ENCODE measurements at regions not wholly inside any gene's neighbourhood (a gene's known extent, or its start where the extent isn't known, plus 50 kb on each side); places are given as distances from the start of the nearest gene placed in this dataset.

DNA sequence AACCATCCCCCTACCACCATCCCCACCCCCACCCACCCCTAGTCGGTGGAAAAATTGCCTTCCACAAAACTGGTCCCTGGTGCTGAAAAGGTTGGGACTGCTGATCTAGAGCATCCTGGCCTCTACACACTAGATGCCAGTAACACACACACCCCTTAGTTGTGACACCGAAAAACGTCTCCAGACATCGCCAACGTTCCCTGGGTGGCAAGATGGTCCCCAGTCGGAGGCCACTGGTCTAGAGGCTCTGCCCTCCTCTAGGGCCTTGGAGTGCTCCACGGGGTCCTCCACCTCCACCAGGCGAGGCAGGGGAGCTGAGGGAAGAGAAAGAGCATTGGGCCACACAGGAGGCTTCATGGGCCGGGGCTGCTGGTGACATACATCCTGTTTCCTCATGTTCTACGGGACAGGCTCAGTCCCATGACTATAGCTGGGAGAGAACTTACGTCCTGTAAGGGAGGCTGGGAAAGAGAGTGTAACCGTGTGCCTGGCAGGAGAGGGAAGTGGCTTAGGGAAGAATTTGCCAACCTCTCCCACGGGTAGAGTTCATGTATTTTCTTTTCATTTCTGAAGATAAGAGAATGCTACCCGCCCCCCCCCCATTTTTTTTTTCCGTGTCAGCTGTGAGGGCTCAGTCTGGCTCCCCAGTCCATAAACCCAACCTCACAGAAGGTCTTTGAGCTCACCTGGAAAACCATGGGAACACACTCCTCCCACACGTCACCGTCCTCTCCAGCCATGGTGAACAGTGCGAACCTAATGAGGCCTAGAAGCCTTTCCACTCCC lies 132.7 kb upstream of the MYCN start:
- intact Hi-C loops (cut with DNase I) = no loop called here
- ATAC-seq (no peak), DNase-seq (ENCODE audit: missing footprints) (no peak)

DNA sequence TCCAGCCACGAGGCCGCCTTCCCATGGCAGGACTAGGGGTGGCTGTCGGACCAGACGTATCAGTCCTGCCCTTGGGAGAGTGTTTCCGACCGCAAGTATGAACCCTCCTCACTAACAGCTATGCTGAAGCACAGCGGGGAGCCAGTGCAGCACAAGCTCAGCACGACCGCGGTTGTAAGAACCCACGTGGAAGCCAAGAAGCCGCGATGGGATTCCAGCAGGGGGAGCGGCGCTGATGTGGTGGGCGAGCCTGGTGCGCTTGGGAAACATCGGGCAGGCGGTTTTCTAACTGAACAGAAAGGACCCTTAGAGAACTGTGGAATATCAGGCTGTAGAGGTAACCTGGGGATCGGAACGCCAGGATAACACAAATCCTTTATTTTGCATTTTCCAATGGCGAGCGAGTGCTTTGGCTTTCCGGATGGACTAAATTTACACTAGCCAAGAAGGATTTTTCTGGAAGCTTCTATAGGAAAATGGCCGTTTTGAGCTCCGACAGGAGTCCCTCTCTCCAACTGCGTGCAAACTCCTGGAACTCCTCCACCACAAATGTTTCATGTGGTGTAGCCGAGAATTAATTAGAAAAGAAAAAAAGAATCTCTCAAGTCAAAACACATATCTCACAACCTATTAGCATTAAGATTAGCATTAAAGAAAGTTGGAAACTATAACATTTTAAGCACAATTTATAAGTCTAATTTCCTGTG lies 132.0 kb upstream of the MYCN start:
- ATAC-seq (no peak), DNase-seq (ENCODE audit: missing footprints) (no peak)
- intact Hi-C loops (cut with DNase I) = no loop called here

DNA sequence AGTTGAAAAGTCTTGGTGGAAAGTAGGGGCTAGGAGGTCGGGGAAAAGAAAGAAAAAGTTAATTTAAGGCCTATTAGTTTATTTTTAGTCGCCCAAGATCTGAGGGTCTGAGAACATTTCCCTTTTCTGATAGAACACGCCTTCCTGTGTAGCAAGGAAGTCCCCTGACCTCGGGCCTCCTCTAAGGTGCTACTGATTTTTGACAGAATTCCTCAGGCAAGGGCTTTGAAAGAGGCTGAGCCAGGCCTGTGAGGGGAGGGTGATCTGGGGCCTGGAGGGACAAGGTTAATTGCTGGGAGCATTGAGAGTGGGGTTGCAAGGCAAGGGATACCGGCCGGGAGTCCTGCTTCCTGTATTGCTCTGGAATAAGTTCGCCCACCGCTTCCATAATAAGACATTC lies 131.4 kb upstream of the MYCN start:
- no peak for ATAC-seq

DNA sequence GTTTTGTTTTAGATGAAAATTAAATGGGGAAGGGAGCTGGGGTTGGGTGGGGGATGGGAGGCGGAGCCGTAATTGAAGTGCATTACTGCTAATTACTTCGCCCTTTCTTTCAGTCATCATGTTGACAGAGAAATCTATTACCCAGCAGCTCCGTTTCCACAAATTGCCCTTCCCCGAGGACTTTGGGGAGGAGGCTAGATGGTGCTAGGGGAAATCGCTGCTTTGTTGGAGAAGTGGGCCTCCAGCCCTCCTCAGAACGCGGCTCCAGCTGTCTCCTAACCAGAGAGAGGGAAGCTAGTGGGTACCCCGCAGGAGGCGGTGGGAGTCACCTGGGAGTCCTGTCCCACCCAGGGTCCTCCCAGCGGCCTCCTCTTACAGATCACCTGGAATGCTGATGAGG lies 130.9 kb upstream of the MYCN start:
- DNase-seq (ENCODE audit: missing footprints) (no peak), ATAC-seq (no peak)
- intact Hi-C loops (cut with DNase I) = no loop called here

More for the DNA sequence above, 131.4 kb upstream of the MYCN start:
- DNase-seq (ENCODE audit: missing footprints) = no peak
- intact Hi-C loops (cut with DNase I) = no loop called here

DNA sequence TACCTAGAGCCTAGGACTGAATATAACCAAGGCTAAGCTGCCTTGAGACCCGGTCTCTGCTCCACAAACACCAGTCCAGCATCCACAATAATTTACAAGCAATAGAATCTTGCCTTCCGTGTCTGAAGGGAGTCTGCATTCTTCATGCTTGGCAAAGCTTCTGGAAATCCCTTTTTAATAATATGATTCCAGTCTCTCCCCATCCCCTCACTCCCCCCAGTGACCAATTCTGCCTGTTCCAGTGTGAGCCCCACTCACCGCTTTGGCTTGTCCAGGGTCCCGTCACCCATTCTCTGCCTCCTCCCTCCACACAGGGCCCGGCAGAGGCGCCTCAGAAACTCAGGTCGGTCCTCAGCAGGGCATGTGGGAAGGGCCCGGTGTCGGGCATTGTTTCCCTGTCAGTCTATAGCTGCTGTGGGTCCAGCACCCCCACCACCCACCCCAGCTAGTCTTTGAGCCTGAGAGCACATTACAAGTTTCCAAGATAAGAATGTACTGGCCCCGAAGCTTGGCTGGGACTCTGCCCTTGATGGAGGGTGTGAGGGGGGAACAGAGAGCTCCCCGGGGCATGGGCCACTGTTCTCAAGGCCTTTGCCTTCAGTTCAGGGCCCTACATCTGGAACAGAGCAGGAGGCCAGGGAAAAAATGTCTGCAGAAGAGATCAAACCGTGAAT lies 129.7 kb upstream of the MYCN start:
- DNase-seq (ENCODE audit: missing footprints) (no peak), ATAC-seq (peak; percentile 47)
- intact Hi-C loops (cut with DNase I) = no loop called here

DNA sequence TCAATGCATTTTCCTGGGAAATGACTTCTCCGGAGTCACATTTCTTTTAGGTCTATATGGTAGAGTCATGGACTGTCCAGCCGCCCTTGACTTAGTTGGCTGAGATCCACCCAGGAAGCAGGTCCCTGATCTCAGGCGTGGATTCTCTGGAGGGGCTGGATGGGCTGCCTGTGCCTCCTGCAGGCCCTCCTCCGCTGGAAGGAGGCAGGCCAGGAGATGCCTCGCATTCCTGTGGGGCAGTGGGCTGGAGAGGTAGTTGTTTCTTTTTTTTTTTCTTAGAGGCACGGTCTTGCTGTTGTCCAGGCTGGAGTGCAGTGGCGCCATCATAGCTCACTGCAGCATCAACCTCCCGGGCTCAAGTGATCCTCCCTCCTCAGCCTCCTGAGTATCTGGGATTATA lies 129.0 kb upstream of the MYCN start:
- no peak for ATAC-seq
- intact Hi-C loops (cut with DNase I) = no loop called here
- DNase-seq (ENCODE audit: missing footprints) = no peak

DNA sequence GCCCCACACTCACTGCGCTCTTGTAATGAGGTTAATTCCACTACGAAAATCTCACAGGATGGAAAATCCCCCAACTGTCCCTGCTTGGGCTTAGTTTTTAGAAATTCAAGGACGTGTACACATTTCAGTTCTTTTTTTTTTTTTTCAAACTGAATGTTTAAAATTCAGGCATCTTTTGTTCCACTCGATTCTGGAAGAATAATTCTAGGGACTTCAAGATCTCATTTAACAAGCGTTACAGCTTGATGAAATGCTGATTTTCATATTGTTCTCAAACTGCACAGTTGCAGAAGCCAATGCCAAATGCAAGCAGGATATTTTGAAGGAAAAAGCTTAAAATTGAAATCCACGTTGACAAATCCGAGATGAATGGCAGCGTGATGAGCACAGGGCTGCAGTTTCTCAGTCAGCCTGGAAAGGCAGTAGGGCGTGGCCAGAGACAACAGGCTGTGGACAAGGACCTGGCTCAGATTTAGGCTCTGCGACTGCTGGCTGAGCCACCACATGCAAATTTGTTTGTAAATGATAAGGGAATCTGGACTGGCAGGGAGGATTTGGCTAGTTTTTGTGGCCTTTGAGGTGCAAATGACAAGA lies 128.1 kb upstream of the MYCN start:
- DNase-seq (ENCODE audit: missing footprints) (no peak), ATAC-seq (no peak)
- intact Hi-C loops (cut with DNase I) = no loop called here

DNA sequence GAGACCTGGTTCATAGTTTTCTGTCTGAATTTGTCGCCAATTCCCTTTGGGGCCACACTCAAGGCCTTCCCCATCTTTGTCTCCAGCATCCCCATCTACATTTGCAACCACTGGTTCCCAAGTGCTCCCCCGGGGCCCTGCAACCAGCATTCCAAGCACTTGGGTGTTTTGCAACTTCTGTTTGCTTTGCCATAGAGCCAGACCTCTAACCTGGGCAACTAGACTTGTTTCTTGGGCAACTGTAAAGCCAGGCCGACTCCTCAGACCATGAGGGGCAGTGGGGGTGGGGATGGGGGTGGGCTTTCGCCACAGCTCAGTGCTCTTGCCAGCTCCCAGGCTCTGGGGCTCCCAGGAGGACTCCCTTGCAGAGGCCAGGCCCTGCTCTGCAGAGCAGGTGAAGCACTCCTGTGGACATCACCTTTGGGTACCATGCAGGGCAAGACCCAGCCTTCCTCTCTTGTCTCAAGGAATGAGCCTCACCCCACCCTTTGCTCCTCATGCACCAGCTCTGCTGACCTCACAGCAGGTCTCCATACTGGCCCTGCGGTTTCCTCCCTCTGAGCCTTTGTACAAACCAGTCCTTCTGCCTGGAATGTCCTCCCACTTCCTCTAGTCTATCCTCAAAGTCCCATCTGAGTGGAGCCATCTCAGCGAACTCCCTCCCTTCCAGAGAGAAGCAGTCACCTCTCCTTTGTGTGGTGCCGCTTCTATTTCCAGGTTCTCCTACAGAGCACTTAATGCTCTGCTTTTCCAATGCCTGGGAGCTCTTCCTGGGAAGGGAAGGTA lies 126.7 kb upstream of the MYCN start:
- ATAC-seq (no peak), DNase-seq (ENCODE audit: missing footprints) (no peak)
- intact Hi-C loops (cut with DNase I) = no loop called here

DNA sequence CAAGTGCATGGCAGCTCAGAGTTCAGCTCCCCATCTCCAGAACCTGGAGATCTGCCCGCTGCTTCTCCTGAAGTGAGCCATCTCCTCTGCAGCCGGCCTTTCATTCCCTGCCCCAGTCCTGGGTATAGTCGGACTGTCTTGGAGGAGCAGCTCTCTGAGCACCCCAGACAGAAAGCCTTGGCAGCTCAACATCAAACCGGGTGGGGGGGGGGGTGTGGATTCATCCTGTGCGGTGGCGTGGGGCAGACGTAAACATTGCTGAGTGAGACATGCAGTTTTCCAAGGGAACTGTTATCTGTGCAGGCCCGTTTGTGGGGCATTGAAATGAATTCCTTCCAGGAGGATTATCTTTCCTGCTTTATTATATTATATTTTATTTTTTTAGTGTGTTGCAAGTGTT lies 125.9 kb upstream of the MYCN start:
- no peak for DNase-seq (ENCODE audit: missing footprints)
- intact Hi-C loops (cut with DNase I) = no loop called here
- no peak for ATAC-seq

DNA sequence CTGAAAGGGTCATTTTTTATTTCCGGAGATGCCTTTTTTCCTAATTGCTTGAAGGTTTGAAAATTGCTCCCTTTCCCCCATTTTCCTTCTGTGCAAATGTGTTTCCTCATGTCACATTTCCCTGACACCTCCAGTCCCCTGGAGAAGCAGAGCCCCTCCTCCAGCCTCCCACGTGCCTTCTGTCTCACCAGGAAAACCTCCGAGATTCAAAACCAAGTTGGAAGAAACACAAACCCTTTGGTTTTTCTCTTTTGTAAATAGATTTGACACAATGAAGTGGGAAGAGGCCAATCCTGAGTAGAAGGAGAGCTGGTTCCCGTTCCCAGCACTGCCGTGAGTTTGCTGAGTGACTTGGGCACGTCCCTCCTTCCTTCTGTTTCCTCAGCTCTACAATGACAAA lies 125.4 kb upstream of the MYCN start:
- DNase-seq (ENCODE audit: missing footprints) = no peak
- ATAC-seq = no peak
- intact Hi-C loops (cut with DNase I) = no loop called here

DNA sequence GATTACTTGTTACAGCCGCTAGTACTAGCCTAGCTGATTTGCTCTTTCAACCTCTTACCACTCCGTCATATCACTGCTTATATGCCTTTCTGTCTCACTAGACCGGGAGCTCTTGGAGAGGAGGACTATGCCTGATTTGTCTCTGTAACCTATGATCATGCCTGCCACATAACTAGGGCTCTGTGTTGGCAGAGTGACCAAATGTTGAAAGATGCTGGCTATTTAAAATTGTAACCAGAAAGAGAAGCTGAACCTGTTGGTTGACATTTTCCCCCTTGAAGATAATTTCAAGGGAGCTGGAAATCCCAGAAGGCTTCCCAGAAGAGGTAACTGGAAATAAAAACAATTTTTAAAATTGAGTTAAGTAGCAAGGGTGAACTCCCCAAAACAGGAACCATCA lies 124.1 kb upstream of the MYCN start:
- ATAC-seq = no peak
- intact Hi-C loops (cut with DNase I) = no loop called here
- DNase-seq (ENCODE audit: missing footprints) = no peak

DNA sequence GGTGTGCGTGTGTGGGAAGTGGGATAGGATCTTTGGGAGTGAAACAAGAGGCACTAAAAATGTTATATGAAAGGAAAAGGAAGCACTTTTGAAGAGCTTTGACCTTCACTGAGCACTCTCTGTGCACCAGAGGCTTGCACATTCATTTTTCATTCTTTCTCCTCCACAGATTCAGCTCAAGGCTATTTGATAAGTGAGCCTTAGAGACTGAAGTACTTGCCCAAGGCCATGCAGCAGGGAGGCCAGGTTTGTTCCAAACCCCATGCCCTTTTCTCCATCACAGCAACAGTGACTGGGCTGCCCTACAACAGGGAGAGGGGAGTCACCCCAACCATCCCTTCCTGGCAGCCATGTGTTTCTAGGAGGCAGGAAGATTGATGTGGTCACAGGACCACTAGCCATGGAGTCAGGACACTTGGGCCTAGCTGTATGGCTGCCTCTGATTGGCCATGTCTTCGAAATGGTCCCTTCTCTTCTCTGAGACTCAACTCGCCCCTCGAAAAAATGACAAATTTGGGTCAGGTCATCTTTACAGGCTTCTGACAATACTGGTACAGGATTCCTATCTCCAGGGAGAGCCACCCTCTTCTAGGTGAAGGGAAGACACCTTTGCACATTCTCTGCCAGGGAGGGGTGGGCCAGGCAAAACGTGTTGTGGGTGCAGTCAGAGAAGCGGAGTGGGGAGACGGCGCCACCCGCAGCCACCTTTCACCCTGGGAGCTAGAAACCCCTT lies 123.5 kb upstream of the MYCN start:
- DNase-seq (ENCODE audit: missing footprints) = no peak
- ATAC-seq = no peak
- intact Hi-C loops (cut with DNase I) = no loop called here

DNA sequence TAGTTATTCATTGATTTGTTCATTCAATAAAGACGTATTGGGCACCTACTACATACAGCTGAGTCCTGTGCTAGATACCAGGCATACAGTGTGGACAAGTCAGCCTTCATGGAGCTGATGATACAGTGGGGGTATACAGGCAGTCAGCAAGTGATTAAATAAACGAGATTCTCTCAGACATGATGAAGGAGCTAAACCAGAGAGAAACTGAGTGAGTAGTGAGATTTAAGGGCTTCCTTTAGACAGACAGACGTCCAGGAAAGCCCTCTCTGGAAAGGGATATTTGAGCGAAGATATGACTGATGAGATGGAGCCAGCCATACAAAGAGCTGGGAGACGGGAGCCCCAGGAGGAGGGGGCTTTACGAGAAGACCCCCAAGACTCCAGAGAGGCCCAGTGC lies 122.6 kb upstream of the MYCN start:
- ATAC-seq (no peak), DNase-seq (ENCODE audit: missing footprints) (no peak)
- intact Hi-C loops (cut with DNase I) = no loop called here

DNA sequence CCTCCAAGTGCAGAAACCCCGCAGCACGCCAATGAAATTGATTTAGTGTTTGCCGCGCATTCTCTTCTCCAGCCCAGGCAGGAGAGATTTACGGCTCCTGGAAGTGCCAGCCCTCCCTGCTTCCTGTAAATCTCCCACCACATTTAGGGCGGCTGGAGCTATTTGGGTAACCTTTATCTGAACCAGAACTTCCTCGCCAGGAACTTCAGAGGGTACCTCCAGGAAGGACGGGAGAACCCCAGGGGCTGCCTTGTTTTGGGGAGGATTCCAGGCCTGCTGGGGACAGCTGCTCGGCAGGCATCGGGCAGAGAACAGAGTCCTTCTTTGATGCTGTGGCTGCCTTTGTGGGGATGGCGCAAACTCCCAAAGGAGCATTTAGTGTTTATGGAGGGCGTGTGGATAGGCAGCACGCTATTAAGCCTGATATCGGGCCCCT lies 122.0 kb upstream of the MYCN start:
- intact Hi-C loops (cut with DNase I) = no loop called here
- ATAC-seq (no peak), DNase-seq (ENCODE audit: missing footprints) (no peak)

DNA sequence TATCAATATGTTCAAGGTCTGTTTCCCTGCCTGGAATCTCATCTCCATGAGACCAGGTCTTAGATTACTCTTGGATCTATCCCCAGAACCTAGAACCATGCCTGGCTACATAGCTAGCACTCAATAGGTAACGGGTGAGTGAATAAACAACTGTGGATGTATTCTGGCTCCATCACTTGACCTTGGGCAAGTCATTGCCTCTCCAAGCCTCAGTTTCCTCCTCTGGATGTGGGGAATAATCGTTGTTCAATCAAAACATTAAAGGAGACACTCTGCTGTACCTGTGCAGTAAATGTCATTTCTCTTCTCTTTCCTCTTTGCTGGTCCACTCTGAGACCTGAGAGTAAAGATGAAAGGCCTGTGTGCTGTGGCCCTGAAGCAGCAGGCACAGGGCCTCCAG lies 121.5 kb upstream of the MYCN start:
- ATAC-seq (no peak), DNase-seq (ENCODE audit: missing footprints) (no peak)
- intact Hi-C loops (cut with DNase I) = no loop called here

DNA sequence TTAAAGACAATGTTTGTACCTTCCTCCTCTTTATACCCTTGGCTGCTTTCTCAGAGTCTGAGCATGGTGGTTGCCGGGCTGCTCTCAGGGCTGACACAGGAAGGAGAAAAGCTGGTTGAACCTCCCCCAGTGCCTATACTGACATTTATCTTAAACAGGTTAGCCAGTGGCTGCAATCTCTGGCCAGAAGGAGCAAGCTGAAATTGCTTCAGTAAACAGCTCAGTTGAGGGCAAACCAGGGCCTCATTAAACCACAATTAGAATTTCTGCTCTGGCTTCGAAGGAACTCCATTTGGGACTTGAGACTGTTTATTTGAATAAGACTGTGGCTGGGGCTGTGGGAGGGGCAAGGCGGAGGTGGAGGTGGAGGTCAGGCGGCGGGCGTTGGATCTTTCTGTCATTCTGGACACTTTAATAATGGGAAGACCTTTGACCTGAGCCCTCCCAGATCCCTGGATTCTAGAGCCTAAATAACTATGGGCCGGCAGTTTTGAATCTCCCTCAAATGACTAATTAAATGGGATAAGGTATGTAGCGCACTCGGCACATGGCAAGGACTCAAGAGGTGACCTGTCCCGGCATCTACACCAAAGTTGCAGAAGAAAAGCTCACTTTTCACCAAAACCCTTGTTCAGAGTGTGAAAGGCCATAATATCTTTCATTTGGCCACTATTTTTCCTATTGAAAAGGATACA lies 120.6 kb upstream of the MYCN start:
- ATAC-seq (no peak), DNase-seq (ENCODE audit: missing footprints) (no peak)
- intact Hi-C loops (cut with DNase I) = no loop called here

DNA sequence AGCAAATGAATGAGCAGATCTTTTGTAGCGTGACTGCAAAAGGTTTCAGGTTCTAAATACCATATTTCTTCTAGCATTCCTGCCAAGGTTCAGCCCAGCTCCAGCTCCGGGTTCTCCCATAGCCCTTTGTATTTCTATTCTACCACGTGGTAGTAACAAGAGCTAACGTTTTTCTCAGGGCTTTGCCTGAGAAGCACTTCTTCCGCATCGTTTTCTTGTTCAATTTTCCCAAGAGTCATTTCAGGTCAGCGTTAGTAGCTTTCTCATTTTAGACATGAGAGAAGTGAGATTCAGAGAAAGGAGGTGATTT lies 120.1 kb upstream of the MYCN start:
- intact Hi-C loops (cut with DNase I) = no loop called here
- ATAC-seq (no peak), DNase-seq (ENCODE audit: missing footprints) (no peak)

DNA sequence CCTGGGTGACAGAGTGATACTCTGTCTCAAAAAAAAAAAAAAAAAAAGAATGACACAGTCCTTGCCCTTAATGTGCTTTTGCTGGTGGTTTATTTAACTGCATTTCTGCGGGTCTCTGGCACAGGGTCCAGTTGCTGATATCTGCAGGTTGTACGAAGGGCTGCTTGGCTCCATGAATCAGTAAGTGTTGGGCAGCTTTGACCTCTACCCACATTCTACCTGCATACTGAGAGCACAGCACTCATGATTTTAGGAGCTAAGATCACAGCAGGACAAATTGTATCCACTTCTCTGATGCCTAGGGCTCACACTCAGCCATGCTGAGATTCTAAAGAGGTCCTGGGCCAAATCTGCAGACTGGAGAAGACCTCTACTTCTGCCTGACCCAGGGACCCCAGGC lies 119.4 kb upstream of the MYCN start:
- ATAC-seq (no peak), DNase-seq (ENCODE audit: missing footprints) (no peak)
- intact Hi-C loops (cut with DNase I) = no loop called here

Measured in Right ventricle myocardium inferior (tissue), 1 donor.